VCaP (cell line): ENCODE measurements at regions not wholly inside any gene's neighbourhood (a gene's known extent, or its start where the extent isn't known, plus 50 kb on each side); places are given as distances from the start of the nearest gene placed in this dataset.
"Not testable (repeated sequence)": the region's sequence is repeated elsewhere in the genome, so short reads cannot be mapped to it uniquely, and the experiment has no call there.

Source experiments
- H3K27ac ChIP-seq: fragments of 450-650 bp; 2 replicates; pipeline ENCODE4 v1.5.1; 2017
- CTCF ChIP-seq: fragments of 450-650 bp; conservative IDR thresholded peaks from 2 replicates; pipeline ENCODE4 v1.5.1; 2017; ENCODE audit warnings: mild to moderate bottlenecking, moderate library complexity

- TF ChIP-seq CTCF: no peak
- H3K27ac ChIP-seq: no peak overlapping the region
These were observed 726.4 kb downstream of the BRINP3 start for GRCh38 chr1:189751311-189751710.

GRCh38 chr1:189752461-189752995 is 725.1 kb downstream of the BRINP3 start:
- H3K27ac ChIP-seq: no peak overlapping the region
- TF ChIP-seq CTCF: no peak

- not testable (repeated sequence) for H3K27ac ChIP-seq
These were observed 722.6 kb downstream of the BRINP3 start for GRCh38 chr1:189755100-189755499.

DNA sequence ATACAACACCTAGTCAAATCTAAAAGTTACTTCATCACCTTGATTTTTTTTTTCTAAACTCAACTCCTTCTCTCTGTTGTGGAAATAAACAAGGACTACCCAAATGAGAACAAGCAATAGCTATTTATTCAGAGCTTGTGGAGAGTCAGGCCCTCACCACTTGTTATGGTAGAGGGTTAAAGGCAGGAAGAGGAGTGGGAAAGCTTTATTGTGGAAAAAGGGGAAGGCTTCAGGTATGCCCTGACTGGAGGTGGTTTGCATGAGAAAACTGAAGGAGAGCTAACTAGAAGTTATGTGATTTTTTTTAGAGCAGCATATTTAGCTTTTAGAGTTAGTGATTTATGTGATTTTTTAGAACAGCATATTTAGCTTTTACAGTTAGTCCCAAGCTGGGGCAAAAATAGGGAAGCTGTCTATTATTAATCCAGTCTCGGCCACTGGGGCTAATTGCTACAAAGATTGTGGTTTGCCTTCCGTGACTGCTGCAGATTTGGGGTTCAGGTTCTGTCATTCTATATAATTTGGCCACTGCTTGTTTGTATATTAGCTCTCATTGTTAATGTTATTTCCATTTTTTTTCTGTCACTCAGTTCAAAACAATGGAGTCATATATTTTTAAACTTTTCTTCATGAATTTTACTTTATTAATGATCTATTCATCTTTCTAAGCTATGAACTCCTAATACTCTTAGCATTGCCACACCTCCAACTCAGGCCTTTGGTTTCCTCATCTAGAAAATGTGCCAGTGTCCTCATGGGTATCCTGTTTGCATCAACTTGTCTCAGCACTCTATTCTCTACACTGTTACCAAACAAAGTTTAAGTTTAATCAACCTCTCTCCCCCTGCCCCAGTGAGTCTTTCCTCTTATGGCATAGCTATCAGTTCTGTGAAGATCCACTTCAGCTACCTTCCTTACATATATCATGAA is 713.0 kb downstream of the BRINP3 start:
- H3K27ac ChIP-seq: no peak overlapping the region
- TF ChIP-seq CTCF: no peak

GRCh38 chr1:189769448-189769847 is 708.2 kb downstream of the BRINP3 start:
- H3K27ac ChIP-seq: no peak overlapping the region
- no peak for TF ChIP-seq CTCF

GRCh38 chr1:189774721-189775287 is 702.9 kb downstream of the BRINP3 start:
- no peak overlapping the region for H3K27ac ChIP-seq

GRCh38 chr1:189775343-189775742 is 702.3 kb downstream of the BRINP3 start:
- no peak for TF ChIP-seq CTCF

More at GRCh38 chr1:189774721-189775287, 702.9 kb downstream of the BRINP3 start:
- TF ChIP-seq CTCF: no peak

DNA sequence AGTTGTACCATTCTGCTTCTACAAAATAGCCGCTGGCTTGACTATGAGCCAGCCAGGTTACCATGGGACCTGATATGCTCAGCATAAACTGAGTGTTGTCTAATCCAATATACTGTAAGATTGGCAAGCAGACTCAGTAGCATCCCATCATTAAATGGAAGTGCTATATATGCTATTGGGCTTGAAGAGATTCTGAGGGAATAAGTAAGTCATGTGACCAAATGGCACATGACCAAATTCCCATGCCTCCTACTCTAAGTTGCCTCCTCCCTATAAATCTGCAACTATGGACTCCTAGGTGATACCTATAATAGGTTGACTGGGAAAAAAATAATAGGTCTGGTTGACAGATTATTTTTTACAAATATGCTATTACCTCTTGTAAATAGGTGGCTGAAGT is 698.6 kb downstream of the BRINP3 start:
- H3K27ac ChIP-seq: no peak overlapping the region
- no peak for TF ChIP-seq CTCF

More at GRCh38 chr1:189775343-189775742, 702.3 kb downstream of the BRINP3 start:
- H3K27ac ChIP-seq: no peak overlapping the region
